ENCODE measurements at regions not wholly inside any gene's neighbourhood (a gene's known extent, or its start where the extent isn't known, plus 50 kb on each side); places are given as distances from the start of the nearest gene placed in this dataset.
"Not testable (repeated sequence)": the region's sequence is repeated elsewhere in the genome, so short reads cannot be mapped to it uniquely, and the experiment has no call there.

- DNase-seq = no peak
Measured at GRCh38 chr21:23660560-23660959, 1946.7 kb downstream of the MRPL39 start.

GRCh38 chr21:23644768-23645167, 1962.5 kb downstream of the MRPL39 start:
- DNase-seq = no peak

- DNase-seq = no peak
Measured at GRCh38 chr21:23639721-23640120, 1967.6 kb downstream of the MRPL39 start.

GRCh38 chr21:23638131-23638695, 1969.1 kb downstream of the MRPL39 start:
- DNase-seq = no peak

GRCh38 chr21:23633447-23633940, 1973.8 kb downstream of the MRPL39 start:
- DNase-seq = no peak

- no peak for DNase-seq
Measured at GRCh38 chr21:23624281-23624680, 1983.0 kb downstream of the MRPL39 start.

- DNase-seq = no peak
Measured at GRCh38 chr21:23613014-23613413, 1994.3 kb downstream of the MRPL39 start.

- no peak for DNase-seq
Measured at GRCh38 chr21:23612210-23612609, 1995.1 kb downstream of the MRPL39 start.

GRCh38 chr21:23607782-23608431, 1999.4 kb downstream of the MRPL39 start:
- DNase-seq = no peak

- no peak for DNase-seq
Measured at GRCh38 chr21:23601549-23601948, 2005.7 kb downstream of the MRPL39 start.

- no peak for DNase-seq
Measured at GRCh38 chr21:23593582-23593981, 2013.7 kb downstream of the MRPL39 start.

- DNase-seq = no peak
Measured at GRCh38 chr21:23585419-23585818, 2021.9 kb downstream of the MRPL39 start.

- no peak for DNase-seq
Measured at GRCh38 chr21:23579573-23579972, 2027.7 kb downstream of the MRPL39 start.

- DNase-seq = no peak
Measured at GRCh38 chr21:23578027-23578426, 2029.3 kb downstream of the MRPL39 start.

- no peak for DNase-seq
Measured at GRCh38 chr21:23574932-23575331, 2032.3 kb downstream of the MRPL39 start.

GRCh38 chr21:23548924-23549323, 2058.4 kb downstream of the MRPL39 start:
- DNase-seq = not testable (repeated sequence)

- DNase-seq = no peak
Measured at GRCh38 chr21:23543333-23543732, 2063.9 kb downstream of the MRPL39 start.

- DNase-seq = no peak
Measured at GRCh38 chr21:23542097-23542496, 2065.2 kb downstream of the MRPL39 start.

- no peak for DNase-seq
Measured at GRCh38 chr21:23541571-23541970, 2065.7 kb downstream of the MRPL39 start.

- no peak for DNase-seq
Measured at GRCh38 chr21:23534850-23535249, 2072.4 kb downstream of the MRPL39 start.

GRCh38 chr21:23531444-23531843, 2075.8 kb downstream of the MRPL39 start:
- no peak for DNase-seq

- DNase-seq = no peak
Measured at GRCh38 chr21:23524685-23525084, 2082.6 kb downstream of the MRPL39 start.

- DNase-seq = no peak
Measured at GRCh38 chr21:23522751-23523150, 2084.5 kb downstream of the MRPL39 start.

GRCh38 chr21:23507501-23507900, 2099.8 kb downstream of the MRPL39 start:
- DNase-seq = no peak

GRCh38 chr21:23496729-23497128, 2110.6 kb downstream of the MRPL39 start:
- no peak for DNase-seq
